ENCODE measurements at regions not wholly inside any gene's neighbourhood (a gene's known extent, or its start where the extent isn't known, plus 50 kb on each side); places are given as distances from the start of the nearest gene placed in this dataset.

DNA sequence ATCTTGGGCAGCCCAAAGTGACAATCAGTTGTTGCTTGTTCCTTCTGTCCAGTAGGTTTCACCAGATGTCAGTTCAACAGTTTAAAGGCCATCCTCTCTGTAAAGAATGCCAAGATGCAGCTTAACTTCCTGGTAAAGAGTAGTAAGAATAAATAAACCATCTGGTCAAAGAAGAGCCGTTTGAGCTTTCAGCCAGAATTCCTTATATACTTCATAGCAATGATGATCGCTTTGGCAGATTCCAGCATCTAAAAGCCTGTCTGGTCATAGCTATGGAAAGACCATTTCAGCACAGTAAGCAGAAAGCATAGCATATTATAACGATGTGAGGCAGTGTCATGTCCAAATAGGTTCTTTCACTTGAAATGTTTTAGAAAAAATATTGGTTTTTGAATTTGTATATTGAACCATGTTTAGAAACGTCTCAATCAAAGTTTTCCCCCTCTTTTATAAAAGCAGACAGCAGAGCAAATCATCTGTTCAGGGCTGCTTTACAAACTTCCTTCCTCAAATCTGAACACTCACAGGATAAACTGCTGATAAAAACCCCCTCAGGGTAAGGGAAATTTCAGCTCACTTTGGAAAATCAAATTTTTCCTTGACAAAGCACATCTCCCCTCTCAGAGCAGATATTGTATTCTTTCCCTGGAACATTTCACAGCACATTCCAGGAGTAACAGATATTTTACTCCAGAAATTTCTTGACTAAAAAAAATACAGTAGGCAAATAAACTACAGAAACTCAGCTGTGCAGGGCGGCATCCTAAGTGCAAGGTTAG, 184.1 kb downstream of the NOC3L start:
- no peak for DNase-seq (ENCODE audit: extremely low spot score)
- CTCF ChIA-PET, result no interaction called here
- POLR2A ChIA-PET, result no interaction called here
- TF ChIP-seq, protein P1, sequence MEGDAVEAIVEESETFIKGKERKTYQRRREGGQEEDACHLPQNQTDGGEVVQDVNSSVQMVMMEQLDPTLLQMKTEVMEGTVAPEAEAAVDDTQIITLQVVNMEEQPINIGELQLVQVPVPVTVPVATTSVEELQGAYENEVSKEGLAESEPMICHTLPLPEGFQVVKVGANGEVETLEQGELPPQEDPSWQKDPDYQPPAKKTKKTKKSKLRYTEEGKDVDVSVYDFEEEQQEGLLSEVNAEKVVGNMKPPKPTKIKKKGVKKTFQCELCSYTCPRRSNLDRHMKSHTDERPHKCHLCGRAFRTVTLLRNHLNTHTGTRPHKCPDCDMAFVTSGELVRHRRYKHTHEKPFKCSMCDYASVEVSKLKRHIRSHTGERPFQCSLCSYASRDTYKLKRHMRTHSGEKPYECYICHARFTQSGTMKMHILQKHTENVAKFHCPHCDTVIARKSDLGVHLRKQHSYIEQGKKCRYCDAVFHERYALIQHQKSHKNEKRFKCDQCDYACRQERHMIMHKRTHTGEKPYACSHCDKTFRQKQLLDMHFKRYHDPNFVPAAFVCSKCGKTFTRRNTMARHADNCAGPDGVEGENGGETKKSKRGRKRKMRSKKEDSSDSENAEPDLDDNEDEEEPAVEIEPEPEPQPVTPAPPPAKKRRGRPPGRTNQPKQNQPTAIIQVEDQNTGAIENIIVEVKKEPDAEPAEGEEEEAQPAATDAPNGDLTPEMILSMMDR (IDR thresholded peaks at IDR 0.05; ENCODE audit: control extremely low read depth, extremely low read depth, low read depth, missing control alignments), result no peak

DNA sequence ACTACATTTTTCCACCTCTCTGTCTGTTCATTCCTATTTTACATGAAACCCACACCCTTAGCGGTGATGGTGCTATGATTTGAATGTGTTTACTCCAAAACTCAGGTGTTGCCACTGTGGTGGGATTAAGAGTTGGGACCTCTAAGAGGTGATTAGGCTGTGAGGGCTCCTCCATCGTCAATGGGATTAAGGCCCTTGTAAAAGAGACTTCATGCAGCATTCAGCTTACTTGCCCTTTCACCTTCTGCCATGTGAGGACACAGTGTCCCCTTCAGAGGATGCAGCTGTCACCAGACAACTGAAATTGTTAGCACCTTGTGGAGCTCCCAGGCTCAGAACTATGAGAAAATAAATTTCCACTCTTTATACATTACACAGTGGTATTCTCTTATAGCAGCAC, 182.2 kb downstream of the NOC3L start:
- ChIA-PET CTCF (no interaction called here), POLR2A (no interaction called here)
- no peak for DNase-seq (ENCODE audit: extremely low spot score)
- TF ChIP-seq, protein P1 (IDR thresholded peaks at IDR 0.05; ENCODE audit: control extremely low read depth, extremely low read depth, low read depth, missing control alignments), result no peak

DNA sequence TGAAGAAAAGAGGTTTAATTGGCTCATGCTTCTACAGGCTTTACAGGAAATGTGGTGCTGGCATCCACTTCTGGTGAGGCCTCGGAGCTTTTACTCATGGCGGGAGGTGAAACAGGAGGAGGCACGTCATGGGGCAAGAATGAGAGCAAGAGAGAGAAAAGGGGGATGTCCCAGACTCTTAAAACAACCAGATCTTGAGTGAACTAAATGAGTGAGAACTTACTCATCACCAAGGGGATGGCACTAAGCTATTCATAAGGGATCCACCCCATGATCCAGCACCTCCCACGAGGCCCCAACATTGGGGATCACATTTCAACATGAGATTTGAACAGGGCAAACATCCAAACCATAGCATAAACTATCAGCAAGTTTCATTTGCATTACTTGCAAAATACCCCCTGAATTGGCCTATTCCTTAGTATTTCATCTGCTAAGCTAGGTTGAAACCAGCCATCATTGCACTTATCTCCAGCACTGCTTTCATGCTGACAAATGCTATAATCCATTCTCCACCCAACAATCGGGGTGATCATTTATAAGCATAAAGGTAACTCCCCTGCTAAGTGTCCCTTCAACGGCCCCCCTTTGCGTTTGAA, 179.0 kb downstream of the NOC3L start:
- DNase-seq (ENCODE audit: extremely low spot score), result no peak
- TF ChIP-seq, protein P1 (IDR thresholded peaks at IDR 0.05; ENCODE audit: control extremely low read depth, extremely low read depth, low read depth, missing control alignments), result no peak
- ChIA-PET POLR2A (no interaction called here), CTCF (no interaction called here)

DNA sequence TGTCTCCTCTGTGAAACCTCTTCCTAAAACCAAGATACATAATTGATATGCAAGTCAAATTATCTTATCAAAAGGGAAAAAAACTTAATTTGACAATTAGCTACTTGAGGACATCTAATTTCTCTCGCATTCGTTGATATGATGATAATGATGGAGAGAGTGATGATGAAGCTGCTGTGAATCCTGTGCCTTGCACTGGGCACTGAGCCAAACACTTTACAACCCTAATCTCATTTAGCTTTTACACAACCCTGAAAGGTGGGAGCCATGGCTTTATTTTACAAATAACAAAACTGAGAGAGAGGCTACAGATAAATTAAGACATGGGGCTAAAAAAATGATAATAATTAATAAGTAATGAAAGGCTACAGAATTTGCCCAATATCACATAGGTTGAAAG, 176.0 kb downstream of the NOC3L start:
- CTCF ChIA-PET, result interaction anchor here (1.2 kb wide), 1 partner anchor 10 kb away, joined by 3 read pairs; no protein-coding TSS in a partner anchor

DNA sequence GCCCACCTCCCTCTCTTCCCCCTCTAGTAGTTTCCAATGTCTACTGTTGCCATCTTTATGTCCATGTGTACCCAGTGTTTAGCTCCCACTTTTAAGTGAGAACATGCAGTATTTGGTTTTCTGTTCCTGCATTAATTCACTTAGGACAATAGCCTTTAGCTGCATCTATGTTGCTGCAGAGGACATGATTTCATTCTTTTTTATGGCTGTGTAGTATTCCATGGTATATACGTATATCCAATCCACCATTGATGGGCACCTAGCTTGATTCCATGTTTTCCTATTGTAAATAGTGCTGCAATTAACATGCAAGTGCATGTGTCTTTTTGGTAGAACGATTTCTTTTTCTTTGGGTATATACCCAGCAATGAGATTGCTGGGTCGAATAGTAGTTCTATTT, 170.4 kb downstream of the NOC3L start:
- DNase-seq (ENCODE audit: extremely low spot score), result no peak
- TF ChIP-seq, protein P1 (IDR thresholded peaks at IDR 0.05; ENCODE audit: control extremely low read depth, extremely low read depth, low read depth, missing control alignments), result no peak
- ChIA-PET CTCF (no interaction called here), POLR2A (no interaction called here)

More for the DNA sequence above, 176.0 kb downstream of the NOC3L start:
- POLR2A ChIA-PET, result no interaction called here
- no peak for DNase-seq (ENCODE audit: extremely low spot score)
- TF ChIP-seq, protein P1 (IDR thresholded peaks at IDR 0.05; ENCODE audit: control extremely low read depth, extremely low read depth, low read depth, missing control alignments), result no peak

DNA sequence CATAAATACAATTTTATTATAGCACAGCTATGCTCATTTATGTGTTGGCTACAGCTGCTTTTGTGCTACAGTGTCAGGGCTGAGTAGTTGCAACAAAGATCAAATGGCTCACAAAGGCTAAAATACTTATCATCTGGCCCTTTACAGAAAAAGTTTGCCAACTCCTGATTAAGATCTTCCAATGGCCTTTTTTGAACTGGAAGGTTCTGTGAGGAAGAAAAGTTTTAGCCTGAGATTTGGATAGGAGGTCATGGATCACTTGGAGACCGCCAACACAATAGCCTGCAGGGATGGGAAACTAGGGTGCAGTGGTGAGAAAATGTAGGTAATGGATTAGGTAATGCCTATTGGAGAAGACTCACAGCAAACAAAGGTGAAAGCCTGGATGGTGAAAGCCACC, 169.8 kb downstream of the NOC3L start:
- ChIA-PET POLR2A (no interaction called here), CTCF (no interaction called here)
- no peak for DNase-seq (ENCODE audit: extremely low spot score)
- TF ChIP-seq, protein P1 (IDR thresholded peaks at IDR 0.05; ENCODE audit: control extremely low read depth, extremely low read depth, low read depth, missing control alignments), result no peak

All from GM10248 (cell line).